GM20431 (cell line): ENCODE measurements at regions not wholly inside any gene's neighbourhood (a gene's known extent, or its start where the extent isn't known, plus 50 kb on each side); places are given as distances from the start of the nearest gene placed in this dataset.

ENCODE experiments used
- in situ Hi-C: fragments of 300-500 bp; cut with MseI, MboI; formaldehyde crosslinking; loops from one replicate; pipeline ENCODE4 v1.15.0; 2020; ENCODE audit warnings: low sequenced_read_pairs; ENCODE audit not compliant: unreplicated experiment

DNA sequence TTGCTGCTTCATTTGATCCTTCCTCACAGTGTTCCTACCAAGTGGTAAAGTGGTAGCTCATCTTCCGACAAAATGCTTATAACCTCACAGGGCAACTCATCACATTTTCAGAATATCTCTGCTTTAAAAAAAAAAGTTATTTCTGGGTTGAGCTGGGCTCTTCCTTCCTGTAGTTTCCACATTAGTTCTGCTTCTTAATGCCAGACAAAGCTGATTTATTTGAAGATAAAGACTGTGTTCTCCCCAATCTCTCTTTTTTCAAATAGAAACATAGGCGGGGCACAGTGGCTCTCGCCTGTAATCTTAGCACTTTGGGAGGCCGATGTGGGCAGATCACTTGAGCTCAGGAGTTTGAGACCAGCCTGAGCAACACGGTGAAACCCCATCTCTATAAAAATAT, 273.1 kb downstream of the ACTL7B start:
- in situ Hi-C loops, result no loop called here

DNA sequence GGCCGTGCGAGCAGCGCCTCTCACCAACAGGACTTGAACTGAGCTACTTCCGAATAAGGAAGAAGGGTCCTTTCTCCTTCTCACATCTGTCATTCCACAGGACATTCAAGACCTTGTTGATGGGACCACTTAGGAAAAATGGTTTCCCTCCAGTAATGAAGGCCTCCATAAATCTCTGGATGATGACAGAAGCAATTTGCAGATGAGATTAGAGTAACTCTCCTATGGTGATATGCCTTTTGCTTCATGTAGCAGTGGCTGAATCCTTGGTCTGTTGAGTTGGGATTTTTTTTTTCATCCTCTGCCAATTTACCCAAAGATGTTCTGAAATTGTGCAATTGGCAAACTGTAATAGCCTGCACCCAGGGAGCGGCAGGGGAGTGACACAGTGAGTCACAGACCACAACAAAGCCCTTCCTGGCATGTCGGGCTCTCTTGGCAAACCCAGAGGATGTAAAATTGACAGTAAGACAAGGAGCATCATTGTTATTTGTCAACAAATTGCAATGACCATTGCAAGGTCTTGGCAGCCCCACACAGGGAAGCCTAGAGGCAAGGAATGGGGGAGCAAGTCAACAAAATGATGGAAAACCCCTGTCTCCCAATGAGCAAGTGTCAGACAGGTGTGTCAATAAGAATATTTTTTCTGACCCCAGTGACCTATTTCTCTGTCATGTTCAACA, 275.9 kb downstream of the ACTL7B start:
- in situ Hi-C loops, result no loop called here

GRCh38 chr9:108575276-108575675, 280.5 kb downstream of the ACTL7B start:
- in situ Hi-C loops, result no loop called here

- in situ Hi-C loops, result loop anchor here (25.0 kb wide), 1 partner anchor 1107 kb away; no protein-coding TSS in a partner anchor
These were observed 286.2 kb downstream of the ACTL7B start for GRCh38 chr9:108569624-108570023.

- in situ Hi-C loops, result loop anchor here (25.0 kb wide), 1 partner anchor 1106 kb away; no protein-coding TSS in a partner anchor
These were observed 287.7 kb downstream of the ACTL7B start for GRCh38 chr9:108568093-108568492.

DNA sequence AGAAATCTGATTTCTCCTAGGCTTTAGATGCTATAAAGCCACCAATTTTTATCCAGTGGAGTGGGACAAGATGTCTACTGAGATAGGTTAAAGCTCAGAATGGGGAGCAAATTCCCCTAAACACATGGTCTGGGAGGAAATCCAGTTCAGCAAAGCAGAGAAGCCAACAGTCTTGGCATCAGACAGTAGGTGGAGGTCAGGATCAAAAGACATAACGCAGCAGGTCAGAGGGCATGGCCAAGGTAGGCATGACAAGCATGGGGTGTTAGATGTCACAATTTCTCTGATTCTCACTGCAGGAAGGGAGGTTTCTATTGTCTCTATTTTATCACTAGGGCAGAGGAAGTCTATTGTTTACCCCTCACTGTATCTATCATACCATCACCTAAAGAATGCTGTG, 288.2 kb downstream of the ACTL7B start:
- in situ Hi-C loops, result loop anchor here (25.0 kb wide), 1 partner anchor 1105 kb away; no protein-coding TSS in a partner anchor

DNA sequence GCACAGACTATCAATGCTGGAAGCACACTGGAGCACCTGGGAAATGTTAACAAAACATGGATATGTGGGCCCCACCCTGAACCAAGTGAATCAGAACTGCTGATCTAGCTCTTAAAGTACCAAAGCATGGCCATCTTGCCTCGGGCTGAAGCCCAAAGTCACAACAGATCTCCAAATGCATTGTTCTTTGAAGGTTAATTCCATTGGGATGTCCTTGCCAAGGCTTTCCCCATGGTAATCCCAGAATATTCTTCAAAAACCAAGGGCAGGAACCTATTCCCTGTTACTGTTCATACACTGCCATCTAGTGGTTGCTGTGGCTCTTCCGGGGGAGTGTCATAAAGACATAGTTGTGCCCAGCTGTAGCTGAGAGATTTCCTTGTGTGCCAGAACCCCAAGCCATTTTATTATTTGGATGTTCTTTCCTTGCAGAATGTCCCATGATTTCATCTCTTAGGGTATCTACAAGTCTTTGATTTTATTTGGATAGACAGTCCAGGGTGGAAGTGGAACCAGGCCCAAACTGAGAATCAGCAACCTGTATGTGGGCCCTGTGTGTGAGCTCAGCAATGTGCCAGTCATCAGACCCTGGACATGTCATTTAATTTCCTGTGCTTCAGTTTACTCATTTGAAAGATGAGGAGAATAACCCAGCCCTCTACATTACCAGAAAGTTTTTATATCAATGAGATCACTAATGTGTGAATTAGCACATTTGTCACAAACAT, 290.0 kb downstream of the ACTL7B start:
- in situ Hi-C loops, result loop anchor here (25.0 kb wide), 1 partner anchor 1104 kb away; no protein-coding TSS in a partner anchor

- in situ Hi-C loops, result loop anchor here (25.0 kb wide), 1 partner anchor 1100 kb away; no protein-coding TSS in a partner anchor
These were observed 293.6 kb downstream of the ACTL7B start for GRCh38 chr9:108562176-108562575.

GRCh38 chr9:108559432-108559831, 296.4 kb downstream of the ACTL7B start:
- in situ Hi-C loops, result loop anchor here (25.0 kb wide), 1 partner anchor 1097 kb away; no protein-coding TSS in a partner anchor

DNA sequence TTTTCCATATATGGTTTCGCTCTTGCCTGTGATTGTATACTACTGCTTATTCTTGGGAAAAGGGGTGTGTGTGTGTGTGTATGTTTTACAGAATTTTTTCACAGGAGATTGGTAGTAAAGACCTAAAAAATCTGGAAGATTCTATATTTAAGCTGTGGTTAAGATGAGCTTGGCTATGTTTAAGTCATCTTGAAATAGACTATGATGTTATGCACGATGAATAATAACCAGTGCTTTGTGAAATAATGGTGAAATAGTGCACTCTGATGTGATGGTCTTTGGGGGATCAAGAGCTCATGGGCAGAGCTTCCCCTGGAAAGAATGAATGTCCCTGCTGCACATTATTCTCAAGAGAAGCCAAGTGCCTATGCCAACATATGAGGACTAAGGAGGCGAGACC, 301.0 kb downstream of the ACTL7B start:
- in situ Hi-C loops, result loop anchor here (25.0 kb wide), 1 partner anchor 1093 kb away; no protein-coding TSS in a partner anchor

- in situ Hi-C loops, result loop anchor here (25.0 kb wide), 1 partner anchor 1091 kb away; no protein-coding TSS in a partner anchor
These were observed 302.6 kb downstream of the ACTL7B start for GRCh38 chr9:108553111-108553635.

DNA sequence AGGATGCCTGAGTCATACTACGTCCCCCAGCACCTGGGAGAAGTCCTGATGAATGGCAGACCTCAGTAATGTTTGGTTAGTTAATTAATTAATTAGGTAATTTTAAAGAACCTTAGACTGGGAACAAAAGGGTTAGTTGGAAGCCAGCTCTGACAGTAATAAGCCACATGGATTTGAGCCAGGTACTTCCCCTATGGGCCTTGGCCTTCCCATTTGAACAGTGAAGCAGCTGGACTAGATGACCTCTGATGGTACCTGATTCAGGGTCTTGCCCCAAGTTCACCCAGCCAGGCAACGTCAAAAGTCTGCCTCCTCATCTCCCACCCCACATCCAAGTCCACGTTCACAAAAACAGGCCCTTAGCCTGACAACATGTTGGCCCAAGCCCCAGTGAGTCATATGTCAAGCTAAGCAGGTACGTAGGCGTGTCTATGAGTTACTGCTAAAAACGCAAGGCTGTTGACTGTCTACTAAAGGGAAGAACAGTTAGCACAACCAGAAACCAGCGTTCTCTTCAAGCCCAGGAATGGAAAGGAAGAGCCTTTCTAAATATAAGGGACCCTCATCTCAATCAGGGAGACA, 303.2 kb downstream of the ACTL7B start:
- in situ Hi-C loops, result loop anchor here (25.0 kb wide), 1 partner anchor 1090 kb away; no protein-coding TSS in a partner anchor

DNA sequence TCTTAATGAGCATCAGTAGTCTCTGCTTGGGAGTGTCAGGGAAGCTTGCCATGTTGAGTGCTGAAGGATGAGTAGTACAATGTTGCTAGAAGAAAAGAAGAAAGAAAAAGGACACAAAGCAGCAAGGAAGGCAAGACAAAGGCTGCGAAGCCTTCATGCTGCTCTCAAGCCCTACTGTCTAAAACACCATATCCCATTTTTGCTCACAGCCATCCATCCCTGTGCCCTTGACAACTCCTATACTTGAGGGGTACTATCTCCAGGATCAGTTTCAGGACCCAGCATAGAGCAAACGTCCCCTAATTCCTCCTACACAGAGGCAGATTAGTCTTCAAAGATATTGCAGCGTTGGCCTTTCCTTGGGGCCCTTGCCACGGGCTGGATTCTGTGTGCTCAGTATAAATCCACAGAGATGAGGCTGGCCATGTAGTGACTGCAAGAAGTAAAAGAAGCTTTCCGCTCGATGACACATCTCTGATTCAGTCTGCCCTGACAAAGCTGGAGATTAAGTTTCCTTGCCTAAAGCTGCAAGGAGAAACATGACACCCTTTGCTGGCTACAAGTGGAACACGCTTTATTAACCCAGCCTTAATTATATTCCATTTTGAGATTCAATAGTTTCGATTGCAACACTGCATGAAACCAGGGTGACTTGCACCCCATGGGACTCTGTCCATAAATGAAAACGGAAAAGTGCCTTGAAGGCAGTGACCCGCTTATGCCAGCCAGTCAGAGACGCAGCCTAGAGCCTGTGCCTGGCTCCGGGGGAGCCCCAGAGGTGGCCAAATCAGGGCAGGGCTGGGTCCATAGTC, 304.6 kb downstream of the ACTL7B start:
- in situ Hi-C loops, result loop anchor here (25.0 kb wide), 1 partner anchor 1089 kb away; no protein-coding TSS in a partner anchor

GRCh38 chr9:108550106-108550505, 305.7 kb downstream of the ACTL7B start:
- in situ Hi-C loops, result loop anchor here (25.0 kb wide), 1 partner anchor 1088 kb away; no protein-coding TSS in a partner anchor

DNA sequence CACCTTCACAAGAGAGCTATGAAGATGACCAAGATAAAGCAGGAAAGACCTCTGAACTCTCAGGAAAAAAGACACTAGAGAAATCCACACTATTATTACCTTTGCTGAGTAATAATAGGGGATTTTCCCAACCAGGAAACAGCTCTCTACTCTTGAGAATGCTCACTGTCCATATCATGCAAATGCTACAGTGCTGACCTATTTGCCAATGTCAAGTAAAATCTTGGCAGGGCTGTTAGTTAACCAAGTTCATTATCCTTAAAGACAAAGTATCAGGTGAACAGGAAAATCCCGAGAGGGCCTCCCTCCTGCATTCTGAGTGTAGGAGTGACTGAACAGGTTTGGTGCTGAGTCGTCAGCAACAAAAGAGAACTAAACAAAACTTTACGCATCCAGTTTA, 306.6 kb downstream of the ACTL7B start:
- in situ Hi-C loops, result no loop called here

DNA sequence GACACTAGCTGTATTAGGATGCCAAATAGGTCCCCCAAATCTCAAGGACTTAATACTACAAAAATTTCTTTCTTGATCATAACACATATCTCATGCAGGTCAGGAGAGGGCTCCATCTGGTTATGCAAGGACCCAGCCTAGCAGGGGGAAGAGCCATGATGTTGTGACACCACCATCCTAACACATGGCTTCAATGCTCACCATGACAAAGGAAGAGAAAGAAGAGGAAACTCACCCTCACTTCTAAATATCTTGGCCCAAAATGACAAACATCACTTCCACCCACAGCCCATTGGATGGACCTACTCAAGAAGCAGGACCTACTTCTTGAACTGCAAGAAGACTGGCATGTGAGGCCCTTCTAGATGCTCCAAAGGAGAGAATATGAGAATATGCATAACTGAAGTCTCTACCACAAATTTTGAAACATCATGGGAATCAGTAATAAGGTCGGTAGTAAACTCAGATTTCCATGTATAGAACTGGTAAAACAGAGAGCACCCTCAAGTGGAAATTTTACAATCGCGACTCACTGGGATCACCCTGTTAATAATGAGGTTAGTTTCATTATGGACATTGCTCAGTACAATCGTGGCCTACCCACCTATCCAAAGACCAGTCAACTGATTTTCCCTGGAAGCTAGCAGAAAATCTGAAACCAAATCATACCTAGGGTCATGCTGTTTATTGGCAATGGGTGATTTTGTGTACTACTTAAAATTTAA, 308.2 kb downstream of the ACTL7B start:
- in situ Hi-C loops, result no loop called here

GRCh38 chr9:108546215-108546614, 309.6 kb downstream of the ACTL7B start:
- in situ Hi-C loops, result no loop called here

GRCh38 chr9:108545436-108545835, 310.4 kb downstream of the ACTL7B start:
- in situ Hi-C loops, result no loop called here

GRCh38 chr9:108544866-108545265, 310.9 kb downstream of the ACTL7B start:
- in situ Hi-C loops, result no loop called here
